NCI-H2196 (cell line): ENCODE measurements at regions not wholly inside any gene's neighbourhood (a gene's known extent, or its start where the extent isn't known, plus 50 kb on each side); places are given as distances from the start of the nearest gene placed in this dataset.

Source experiments
- DNase-seq: peaks from one replicate; lab custom pipeline; 2025; ENCODE audit not compliant: unreplicated experiment; lab: John Stamatoyannopoulos, UW

DNA sequence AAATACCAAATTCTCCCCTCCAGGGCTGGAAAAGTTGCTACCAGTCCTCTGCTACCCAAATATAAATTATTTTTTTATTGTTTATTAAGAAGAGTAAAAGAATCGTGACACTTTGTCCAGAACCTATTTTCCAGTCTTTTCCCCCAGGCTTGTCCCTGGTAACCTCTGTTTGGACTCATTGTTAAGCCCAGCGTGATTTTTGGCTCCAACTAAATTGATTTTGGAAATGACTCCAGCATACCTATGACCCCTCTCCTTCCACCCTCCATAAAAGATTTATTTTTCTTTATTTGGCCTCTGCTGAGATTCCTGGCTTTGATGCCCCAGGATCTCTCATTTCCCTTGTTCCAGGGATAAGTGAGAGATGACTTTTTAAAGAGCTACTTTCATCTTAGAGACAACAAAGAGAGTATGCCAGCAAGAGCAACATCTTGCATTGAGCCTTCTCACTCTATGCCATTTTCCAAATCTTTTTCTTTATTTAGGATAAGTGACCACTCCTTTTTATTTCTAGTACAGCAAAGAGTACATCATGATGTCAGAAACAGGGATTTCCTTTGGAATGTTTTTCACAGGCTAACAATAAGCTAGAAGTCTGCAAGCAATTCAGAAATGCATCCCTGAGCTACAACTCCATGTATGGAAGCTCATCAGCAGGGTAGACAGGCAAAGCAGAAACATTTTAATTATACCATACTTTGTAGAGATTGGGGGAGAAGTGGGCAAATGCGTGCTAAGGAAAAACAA is 75.8 kb downstream of the DAD1 start:
- no peak for DNase-seq

DNA sequence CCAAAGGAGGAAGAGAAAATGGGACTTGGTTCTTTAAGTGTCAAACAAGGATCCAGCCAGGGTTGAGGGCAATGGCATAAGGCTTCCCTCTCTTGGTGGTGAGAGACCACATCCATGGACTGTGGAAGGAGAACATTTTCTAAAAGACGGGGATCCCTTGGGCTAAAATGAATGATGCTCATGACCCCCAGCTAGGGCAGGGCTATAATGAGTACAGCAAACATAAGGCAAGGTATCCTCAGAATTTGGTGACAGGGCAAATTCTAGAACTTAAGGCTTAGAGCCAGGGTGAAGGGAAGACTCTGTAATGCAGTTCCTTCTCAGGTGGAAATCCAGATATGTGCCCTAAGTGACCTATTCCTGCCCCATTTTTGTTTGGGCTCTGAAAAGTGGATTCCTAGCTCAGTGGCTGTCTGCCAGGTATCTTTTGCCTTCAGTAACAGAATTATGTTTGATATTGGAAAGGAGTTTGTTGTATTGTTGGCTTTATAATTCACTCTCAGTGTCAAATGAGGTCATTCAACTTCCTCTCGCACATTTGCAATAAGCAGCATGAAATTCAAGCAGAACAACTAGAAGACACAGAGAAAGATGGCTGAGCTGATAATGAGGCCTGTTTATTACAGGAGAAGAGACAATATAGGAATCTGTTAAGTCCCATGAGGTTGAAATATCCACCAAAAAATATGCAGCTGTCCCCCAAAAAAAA is 76.8 kb downstream of the DAD1 start:
- no peak for DNase-seq

DNA sequence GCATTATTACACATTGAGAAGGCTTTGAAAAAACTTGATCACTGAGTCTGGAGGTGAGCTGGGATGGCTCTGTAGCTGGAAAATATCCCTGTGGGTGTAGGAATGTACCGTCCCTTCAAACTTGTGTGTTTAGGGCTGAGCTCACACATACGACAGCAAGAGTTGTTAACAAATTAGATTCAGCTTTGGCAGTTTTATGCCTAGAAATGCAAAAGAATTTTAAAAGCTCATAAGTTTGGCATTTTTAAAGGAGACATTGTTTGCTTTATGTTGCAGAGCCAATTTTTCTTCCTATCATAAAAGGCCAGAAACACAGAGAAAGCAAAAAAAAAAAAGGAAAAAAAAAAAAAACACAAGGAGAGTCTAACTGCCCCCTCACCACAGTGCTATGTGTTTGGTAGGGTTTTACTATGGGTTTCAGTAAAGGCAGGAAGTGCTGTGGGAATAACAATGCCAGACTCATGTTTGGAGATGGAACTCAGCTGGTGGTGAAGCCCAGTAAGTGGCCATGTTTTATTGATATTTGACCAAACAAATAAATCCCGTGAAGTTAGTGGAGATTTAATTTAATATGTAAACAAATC is 78.4 kb downstream of the DAD1 start:
- DNase-seq, result no peak

DNA sequence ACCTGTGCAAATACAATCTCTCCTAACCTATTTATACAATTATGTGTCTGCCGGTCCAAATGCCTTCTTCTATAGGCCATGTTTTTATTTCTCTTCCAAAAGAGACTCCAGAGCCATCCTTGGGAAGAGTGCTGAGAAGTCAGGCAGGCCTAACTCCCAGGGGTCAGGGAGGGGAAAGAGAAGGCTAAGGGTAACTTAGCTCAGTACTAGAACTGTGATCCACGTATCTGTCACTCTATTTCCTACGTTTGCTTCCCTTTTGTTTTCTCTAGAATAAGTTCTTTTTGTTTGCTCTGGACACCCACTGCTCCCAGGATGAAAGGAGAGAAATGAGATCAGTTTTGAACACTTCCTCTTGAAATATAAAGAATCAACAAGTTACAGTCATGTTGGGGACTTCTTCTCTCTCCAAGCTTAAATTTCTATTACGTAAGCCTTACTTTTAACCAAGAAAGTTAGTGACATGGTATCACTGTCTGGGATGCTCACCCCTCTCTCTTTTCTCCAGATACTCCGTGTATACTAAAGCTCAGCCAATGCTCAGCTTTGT is 79.2 kb downstream of the DAD1 start:
- DNase-seq, result no peak

DNA sequence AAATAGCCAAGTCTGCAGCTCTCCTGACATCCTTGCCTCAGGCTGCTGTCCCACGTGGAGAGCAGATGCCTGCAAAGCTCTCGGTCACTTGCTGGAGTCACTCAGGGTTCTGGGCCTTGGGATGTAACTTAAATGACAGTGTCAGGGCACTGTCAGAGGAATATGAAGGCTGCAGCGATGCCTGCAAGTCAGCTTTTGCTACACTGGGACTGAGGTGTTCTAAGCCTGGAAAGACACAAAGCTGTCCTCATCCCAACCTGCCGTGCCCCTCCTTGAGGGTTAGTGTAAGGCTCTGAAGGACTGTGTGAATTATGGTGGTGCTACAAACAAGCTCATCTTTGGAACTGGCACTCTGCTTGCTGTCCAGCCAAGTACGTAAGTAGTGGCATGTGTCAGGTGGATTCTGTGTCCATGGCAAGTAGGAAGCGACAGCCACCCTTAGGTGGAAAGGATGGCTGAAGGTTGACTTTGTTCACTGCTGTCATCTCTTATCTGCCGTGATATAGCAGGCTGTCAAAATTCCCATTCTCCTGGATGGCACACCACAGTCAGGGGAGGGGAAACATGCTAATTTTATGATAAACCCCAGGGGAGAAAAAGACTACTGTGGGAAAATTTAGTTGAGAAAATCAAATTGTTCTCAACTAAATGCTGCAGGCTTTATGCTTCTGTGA is 79.9 kb downstream of the DAD1 start:
- no peak for DNase-seq

DNA sequence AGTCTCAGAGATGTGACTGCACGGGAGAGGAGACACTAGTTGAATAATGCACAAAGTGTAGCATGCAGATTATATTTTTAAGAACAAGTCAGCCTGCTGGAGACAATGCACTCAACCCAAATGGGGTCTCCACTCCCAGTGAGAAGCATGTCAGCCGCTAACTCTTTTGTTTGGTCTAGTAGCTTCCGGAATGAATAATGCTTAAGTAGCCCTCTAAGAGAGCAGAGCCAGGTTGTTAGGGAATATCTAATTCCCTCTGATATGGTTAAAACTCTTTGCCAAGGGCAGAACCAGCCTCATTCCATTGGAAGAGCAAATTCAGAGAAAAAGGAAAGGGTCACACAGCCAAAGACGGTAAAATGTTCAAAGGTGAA is 80.4 kb downstream of the DAD1 start:
- DNase-seq, result no peak

DNA sequence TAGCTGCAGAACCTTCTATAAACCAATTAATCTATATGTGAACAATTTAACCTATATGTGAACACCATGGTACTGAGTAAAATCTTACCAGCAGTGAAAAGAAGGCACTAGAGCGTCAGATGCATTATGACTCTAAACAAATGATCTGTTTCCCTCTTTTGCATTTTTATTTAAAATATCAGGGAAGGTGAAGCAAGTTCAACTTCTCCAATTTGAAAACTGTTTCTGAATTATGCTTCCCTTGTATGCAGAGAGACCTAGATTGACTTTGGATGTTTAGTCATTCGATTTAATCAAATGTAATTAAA is 80.9 kb downstream of the DAD1 start:
- DNase-seq, result no peak

DNA sequence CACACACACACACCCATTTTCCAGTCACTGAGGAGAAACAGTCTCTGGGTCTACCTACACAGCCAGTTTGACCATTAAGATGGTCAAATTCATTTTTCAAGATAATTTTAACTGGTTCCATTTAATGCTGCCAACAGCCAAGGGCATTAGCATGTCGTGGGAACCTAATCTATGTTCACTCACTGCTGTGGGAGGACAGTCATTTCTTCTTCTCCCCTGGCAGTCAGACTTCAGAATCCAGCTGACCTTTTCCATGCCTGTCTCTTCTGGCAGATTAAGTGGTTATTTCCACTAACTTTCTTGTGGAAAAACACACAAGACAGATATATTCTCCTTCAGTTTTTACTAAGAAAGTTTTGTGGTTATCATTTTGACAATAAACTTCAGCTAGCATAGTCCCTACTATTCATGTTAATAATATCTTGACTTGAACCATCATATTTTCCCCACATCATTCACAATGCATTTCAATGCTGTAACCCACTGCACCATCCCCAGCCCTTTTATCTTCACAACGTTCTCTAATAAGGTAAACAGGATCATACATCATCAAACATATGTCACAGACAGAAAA is 82.2 kb downstream of the DAD1 start:
- DNase-seq, result no peak

DNA sequence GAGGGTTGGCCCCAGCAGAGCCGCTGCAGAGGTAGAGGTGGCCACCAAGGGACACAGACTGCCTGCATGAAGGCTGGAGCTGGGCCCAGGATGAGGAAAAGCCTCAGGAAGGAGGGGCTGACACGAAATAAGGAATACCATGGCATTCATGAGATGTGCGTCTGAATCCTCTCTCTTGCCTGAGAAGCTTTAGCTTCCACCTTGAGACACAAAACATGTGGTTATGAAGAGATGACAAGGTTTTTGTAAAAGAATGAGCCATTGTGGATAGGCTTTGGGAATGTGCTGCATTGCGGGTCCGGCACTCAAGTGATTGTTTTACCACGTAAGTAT is 82.7 kb downstream of the DAD1 start:
- DNase-seq, result no peak

DNA sequence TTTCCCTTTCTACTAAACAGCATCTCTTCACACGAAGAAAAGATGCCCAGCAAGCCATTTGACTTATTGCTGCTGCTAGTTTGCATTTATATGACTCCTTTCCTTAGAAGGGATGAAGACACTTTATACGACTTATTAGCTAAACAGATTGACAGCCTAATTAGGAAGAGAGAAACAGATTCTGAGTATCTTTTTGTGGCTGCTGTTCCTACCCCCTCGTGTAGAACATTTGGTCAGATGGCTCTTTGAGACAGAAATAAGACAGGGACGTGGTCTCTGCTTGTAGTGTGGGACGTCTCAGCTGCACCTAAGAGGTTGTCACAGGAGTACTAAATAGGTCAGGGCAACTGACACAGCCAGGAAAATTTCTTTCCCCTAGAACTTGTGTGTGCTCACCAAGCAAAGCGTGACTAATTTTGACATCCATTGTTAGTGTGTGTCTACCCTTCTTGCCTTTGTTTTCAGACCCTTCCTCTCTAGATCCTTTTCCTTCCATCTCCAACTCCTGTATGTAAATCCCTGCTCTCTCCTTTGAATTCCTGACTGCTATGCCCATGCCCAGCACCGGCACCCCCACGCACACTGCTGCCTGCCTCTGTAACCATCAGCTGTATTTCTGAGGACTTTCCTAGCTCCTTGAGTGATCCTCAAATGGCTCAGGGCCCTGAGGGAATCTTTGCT is 83.2 kb downstream of the DAD1 start:
- DNase-seq, result no peak

DNA sequence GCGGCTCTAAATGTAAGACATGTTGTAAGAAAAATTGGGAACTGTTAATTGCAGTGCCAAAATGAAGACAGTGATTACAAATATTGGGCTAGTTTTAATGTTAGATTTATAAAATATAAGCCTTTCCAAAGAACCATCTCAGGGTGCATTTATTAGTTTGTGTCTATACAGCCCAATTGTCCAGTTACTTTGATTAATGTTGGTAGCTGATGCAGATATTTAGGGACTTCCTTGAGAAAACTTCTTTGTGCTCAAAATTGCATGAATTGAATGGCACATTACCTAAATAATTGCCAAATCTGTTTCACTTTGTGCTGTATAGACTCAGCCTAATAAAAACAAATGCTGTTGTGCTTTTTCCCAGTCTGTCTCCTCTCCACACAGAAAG is 83.7 kb downstream of the DAD1 start:
- DNase-seq, result no peak

DNA sequence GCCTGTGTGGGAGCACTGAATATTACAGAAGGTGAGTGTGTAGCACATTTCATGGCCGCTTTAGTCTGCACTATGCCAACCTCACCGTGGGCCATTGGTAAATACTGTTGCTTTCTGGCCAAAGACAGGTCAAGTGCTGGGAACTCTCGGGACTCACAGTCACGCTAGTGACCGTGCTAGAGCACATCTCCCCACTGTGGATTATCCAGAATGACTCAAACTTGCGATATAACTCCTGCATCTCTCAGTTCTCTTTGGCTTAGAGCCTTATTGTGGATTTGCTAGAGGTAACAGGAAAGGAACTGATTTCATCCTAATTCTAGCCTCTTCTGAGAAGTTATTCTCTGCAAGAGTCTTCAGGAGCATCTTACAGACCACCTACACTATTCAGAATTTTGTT is 86.5 kb downstream of the DAD1 start:
- DNase-seq, result no peak

DNA sequence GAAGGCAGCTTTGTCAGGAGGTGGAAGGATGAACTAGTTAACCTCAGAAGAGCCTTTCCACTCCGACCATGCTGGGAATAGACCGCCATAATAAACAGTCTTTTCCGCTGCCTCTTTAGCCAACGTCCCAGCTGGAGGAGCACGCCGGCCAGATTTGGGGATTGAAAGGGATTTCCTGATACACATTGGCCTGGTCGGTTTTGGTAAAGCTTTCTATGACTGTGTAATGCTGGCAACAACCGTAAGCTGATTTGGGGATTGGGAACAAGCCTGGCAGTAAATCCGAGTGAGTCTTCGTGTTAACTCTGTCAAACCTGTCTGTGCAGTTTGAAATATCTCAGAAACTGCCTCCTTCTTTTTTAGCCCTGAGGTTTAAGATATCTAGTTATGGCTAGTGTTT is 87.0 kb downstream of the DAD1 start:
- DNase-seq, result no peak

DNA sequence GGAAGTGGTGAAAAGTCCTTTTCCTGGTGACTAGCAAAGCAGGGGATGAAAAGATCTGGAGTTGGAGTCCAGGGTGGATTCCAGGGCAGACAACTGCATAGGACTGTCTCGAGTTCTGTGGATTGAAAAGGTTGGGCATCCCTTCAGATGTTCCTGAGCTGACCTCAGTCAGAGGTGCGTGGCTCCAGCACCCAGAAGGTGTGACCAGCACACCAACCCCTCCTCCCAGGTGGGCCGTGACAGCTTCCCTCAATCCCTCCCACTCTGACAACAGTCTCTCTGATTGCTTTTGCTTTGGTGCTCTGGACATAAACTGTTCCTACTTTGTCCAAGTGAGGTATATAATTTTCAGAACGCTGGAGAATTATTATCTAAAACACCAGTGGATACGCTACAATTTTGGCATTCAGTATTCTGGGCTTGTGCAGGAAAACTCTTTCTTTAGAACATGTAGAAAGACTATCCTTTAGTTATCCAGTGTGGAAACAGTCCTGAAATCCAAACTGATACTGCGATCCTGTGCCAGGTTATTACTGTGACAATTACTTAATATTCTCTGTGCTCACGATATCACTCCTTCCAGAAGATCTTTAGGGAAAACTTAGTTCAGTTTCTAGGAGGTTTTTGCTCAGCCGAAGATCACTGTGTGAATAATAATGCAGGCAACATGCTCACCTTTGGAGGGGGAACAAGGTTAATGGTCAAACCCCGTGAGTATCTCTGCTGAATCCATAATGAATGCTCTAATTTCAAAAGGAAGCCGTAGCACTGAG is 87.9 kb downstream of the DAD1 start:
- DNase-seq, result no peak

DNA sequence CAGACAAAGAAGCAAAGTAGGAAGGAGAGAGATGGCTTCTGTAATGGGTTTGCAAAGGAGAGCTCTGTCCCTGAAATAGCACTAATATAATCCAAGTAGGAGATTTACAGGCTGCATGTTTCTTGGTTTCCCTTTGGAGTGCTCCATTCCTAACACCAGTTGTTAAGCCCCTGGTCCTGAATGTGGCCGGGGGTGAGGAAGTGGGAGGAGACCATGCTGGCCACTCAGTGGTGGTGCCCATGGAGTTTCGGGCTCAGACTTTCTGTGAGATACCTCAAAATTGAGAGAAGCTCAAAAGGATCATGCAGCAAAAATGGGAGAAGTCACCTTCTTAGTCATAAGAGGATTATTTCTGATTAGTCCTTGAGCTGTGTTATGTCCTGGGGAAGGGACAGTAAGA is 88.5 kb downstream of the DAD1 start:
- DNase-seq, result no peak

DNA sequence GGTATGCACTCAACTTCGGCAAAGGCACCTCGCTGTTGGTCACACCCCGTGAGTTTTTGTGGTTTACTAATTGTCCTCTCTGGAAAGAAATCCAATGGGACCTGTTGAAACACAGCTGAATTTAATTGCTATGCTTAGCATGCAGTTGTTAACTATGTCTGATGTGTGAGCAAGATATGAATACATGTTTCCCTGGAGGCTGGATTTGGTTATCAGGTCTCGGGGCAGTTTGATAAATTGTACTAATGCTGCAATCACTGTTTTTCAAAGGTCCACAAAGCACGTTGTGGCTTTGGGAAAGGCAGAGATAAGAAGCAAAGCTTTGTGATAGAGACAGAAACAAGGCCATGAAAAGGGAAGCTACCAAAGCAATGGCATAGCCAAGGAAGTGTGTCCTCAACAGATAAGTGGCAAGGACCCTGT is 91.3 kb downstream of the DAD1 start:
- DNase-seq, result no peak

DNA sequence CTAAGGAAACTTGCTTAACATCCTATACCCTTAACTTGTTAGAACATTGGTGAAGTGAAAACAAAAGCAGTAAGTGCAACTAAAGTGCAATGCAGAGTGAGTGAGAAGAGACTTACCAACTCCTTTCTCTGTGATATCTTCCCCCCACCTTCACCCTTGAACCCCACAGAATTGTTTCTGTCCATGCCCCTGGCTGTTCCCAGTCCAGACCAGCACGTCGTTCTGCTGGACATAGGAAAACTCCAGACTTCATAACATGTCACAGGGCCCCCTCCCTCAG is 91.9 kb downstream of the DAD1 start:
- DNase-seq, result no peak

DNA sequence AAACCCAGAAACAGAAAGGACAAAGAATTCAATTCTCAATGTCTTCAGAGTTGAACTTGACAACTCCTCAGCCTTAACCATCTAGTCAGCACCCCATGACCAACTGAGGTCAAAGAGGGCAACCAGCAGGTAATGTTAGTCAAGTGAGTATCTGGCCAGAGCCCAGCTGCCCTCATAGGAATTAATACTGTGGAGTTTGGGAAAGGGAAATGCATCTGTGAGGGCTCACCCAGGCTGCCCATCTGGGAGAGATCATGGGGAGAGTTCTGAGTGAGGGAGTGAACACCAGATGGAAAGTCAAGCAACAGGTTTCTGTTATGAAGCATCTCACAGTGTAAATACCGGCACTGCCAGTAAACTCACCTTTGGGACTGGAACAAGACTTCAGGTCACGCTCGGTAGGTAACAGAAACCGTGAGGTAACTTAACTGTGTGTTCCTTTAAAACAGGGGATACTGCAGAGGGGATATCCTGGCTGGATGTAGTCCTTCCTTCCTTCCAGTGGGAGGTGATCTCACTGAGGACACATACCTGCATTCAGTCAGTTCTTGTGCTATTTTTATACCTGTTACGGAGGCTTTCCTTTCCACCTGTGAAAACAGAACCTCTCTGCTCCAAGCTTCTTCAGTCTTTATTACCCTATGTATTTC is 94.4 kb downstream of the DAD1 start:
- no peak for DNase-seq

DNA sequence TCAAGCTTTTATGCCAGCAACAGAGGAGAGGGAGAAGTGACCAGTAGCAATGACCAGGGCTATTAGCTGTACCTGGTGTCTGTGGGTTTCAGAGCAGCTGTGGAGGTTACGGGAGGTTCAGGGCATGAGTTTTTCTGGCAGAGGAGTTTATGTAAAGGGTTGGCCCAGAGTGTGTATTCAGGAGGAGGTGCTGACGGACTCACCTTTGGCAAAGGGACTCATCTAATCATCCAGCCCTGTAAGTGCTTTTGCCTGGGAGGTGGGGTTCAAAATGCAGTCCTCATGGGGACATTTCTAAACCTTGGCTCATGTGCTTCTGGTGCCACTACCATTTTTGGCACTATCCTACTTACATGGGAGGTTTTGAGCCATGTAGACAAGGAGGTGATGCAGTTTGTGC is 95.3 kb downstream of the DAD1 start:
- DNase-seq, result no peak
